Retinal pigment epithelial cell (primary cell): ENCODE measurements at regions not wholly inside any gene's neighbourhood (a gene's known extent, or its start where the extent isn't known, plus 50 kb on each side); places are given as distances from the start of the nearest gene placed in this dataset.

ENCODE experiments used
- DNase-seq: peaks from one replicate; pipeline ENCODE4 v3.0.0-alpha.2; 2010; ENCODE audit warnings: low read depth
- H3K4me3 ChIP-seq: 2 replicates; pipeline ENCODE4 v1.5.1; 2011; ENCODE audit warnings: mild to moderate bottlenecking, low read length, control low read depth, moderate library complexity
- TF ChIP-seq, protein P1 (sequence below): conservative IDR thresholded peaks from 2 replicates; pipeline ENCODE4 v1.5.1; 2011; ENCODE audit warnings: low read depth, low read length, control low read depth, inconsistent platforms

DNA sequence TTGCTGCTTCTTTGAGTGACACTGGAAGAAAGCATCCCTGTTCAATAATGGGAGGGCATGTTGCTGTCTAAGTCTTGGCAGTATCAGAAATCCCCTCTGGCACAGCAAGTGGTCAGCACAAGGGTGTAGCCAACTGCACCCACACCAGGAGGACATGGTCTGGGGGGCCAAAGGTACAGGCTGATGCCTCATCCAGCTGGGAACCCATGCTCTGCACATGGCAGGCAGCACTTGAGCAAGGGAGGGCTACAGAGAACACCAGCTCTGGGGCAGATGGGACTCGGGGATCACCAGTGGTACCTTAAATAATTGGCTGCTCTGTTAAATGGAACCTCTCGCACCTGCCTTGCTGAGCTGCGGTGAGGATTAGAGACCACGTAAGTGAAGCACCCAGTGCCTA is 265.2 kb downstream of the SYK start:
- TF ChIP-seq, protein P1, sequence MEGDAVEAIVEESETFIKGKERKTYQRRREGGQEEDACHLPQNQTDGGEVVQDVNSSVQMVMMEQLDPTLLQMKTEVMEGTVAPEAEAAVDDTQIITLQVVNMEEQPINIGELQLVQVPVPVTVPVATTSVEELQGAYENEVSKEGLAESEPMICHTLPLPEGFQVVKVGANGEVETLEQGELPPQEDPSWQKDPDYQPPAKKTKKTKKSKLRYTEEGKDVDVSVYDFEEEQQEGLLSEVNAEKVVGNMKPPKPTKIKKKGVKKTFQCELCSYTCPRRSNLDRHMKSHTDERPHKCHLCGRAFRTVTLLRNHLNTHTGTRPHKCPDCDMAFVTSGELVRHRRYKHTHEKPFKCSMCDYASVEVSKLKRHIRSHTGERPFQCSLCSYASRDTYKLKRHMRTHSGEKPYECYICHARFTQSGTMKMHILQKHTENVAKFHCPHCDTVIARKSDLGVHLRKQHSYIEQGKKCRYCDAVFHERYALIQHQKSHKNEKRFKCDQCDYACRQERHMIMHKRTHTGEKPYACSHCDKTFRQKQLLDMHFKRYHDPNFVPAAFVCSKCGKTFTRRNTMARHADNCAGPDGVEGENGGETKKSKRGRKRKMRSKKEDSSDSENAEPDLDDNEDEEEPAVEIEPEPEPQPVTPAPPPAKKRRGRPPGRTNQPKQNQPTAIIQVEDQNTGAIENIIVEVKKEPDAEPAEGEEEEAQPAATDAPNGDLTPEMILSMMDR = no peak
- no peak overlapping the region for H3K4me3 ChIP-seq
- no peak for DNase-seq

DNA sequence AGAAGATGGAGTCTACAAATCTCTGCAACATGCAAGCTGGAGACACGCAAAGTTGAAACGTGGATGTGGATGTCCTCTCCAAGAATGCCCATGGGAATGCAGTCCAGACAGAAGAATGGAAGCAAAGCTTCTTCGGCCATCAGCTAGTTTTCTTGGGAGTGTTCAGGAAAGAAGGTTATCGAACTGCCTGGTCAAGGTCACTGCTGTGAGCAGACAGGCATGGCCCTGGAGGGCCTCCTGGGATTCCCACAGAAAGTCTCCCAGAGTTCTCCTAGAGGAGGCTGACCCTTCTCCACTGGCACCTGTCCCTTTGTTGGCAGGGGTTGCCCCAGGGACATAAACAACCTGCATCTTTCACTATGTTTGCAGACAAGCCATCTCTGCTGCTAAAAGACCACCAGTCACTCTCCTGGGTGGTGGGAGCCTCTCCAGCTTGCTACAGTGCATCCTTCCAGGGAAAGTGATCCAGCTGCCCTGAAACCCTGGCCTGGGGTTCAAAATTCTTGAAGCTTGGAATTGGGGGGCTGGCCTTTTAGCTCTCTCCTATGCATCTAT is 265.8 kb downstream of the SYK start:
- DNase-seq = no peak
- H3K4me3 ChIP-seq = no peak overlapping the region
- TF ChIP-seq, protein P1 = no peak

GRCh38 chr9:91071184-91071990 is 269.8 kb downstream of the SYK start:
- H3K4me3 ChIP-seq = no peak overlapping the region
- no peak for DNase-seq
- TF ChIP-seq, protein P1 = no peak

- no peak for DNase-seq
- no peak overlapping the region for H3K4me3 ChIP-seq
- TF ChIP-seq, protein P1 = no peak
These were observed 271.6 kb downstream of the SYK start for GRCh38 chr9:91073049-91073810.

DNA sequence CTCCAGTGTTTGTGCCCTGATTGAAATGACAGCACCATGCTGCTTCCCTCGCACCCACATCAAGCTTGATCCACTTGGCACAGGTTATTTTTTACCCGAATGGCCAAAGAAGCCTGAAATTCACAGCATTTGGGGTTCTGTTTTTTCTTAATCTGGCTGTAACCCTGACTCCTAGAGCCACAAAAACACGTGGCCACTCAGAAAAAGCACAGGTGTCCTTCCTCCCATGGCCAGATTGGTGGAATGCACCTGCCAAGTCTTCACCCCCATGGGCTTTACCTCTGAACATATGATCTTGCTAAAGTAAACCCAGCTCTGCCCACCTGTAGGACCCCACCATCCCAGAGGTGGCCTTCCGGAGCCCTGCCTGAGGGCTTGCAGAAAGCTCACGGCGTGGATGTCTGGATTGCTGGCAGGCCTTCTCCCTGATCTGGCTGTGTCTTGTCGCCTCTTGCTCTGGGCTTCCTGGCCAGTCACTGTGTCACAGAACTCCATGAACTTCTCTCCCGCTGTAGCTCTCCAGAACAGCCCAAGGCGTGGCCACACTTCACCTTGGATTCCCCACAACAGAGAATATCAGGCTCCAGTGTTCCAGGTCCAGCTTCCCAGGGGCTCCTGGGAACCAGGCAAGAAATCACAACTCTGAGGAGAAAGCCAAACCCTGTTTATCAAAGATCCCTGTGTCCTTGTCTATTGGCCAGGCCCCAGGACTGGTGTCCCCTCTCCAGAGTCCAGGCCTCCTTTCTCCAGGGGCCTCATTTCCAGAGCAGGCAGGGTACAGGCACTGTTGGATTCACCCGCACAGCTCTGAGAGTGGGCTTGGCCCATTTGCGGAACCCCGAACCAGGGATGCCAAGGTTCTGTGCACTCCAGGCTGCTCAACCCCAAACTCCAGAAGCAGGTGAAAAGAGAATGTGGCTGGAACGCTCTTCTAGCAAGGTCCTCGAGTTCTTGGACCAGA is 272.5 kb downstream of the SYK start:
- no peak for DNase-seq
- no peak overlapping the region for H3K4me3 ChIP-seq
- TF ChIP-seq, protein P1 = no peak

DNA sequence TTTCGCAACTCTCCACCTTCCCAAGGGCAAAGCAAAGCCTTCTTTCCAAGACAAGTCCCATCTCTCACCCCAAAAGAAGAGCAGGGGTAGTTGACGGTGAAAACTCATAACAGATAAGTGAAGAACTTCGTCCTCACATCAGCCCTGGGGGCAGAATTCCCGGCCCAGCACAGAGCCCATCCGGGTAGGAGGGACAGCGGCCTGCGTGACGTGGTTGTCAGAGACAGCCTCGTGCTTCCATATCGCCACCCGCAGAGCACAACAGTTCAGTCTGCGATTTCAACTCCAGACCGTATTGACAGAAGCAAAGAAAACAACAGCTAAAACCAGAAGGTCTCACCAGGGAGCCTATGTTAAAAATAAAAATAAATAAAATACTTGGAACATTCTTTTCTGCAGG is 273.2 kb downstream of the SYK start:
- DNase-seq = no peak
- TF ChIP-seq, protein P1 = no peak
- H3K4me3 ChIP-seq = no peak overlapping the region
